GM21447 (cell line): ENCODE measurements at regions not wholly inside any gene's neighbourhood (a gene's known extent, or its start where the extent isn't known, plus 50 kb on each side); places are given as distances from the start of the nearest gene placed in this dataset.

Source experiments
- ATAC-seq: cut with Tn5 transposase; IDR thresholded peaks from one replicate; pipeline ENCODE4 v1.9.1; 2021; ENCODE audit not compliant: unreplicated experiment

DNA sequence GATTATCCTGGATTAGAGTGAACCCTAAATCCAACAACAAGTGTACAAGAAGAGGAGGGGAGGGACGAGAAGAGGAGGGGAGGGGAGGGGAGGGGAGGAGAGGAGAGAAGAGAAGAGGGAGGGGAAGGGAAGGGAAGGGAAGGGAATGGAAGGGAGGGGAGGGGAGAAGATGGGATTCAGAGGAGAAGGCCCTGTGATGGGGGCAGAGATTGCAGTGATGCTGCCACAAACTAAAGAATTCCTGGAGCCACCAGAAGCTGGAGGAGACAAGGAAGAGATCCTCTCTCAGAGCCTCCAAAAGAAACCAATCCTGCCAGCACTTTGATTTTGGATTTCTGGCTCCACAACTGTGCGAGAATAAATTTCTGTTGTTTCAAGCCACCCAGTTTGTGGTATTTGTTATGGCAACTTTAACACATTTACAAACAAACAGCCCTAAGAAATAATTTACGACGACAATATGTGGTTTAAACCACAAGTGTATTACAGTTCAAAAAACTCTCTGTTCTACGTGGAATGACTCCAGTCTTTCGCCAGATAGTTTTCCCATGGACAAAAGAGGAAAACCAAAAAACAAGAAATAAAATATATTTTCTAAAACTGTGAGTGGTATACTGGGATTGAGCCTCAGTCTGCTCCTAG, 235.4 kb downstream of the HDGFL1 start:
- no peak for ATAC-seq

DNA sequence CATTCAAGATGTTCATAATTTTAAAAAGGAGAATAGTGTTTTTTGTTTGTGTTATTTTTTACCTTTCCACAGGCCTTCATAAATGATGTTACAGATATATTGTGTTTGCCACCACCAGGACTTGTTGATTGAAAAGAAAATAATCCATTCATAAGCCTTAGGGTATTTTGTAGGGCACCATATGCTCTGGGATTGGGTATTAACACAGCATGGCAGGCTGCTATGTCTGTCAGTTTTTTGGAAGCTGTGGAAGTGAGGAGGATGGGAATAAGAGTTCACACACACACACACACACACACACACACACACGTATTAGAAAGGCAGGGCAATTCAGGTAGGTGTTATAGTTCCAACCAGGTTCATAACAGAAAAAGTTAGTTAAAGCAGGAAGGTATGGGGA, 237.9 kb downstream of the HDGFL1 start:
- ATAC-seq = no peak

GRCh38 chr6:22807818-22808217, 238.5 kb downstream of the HDGFL1 start:
- ATAC-seq = no peak

DNA sequence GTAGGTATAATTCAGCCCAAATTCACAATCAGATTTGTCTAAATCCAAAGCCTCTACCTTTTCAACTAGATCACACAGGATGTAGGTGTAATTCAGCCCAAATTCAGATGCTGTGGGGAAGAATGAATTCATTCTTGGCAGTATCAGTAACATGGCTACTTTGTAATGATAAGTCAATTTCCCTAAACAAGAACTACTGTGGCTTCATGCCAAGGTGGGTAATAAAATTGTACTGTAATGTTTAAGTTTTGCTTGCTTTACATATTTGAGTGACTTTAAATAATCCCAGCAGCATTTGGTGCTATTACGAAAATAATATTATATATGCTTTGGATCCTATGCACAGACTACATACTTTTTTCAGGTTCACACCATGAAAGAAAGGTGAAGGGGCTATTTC, 239.1 kb downstream of the HDGFL1 start:
- no peak for ATAC-seq

GRCh38 chr6:22809370-22809769, 240.0 kb downstream of the HDGFL1 start:
- ATAC-seq = no peak

- ATAC-seq = no peak
These were observed 249.8 kb downstream of the HDGFL1 start for GRCh38 chr6:22819209-22819608.

- ATAC-seq = no peak
These were observed 252.4 kb downstream of the HDGFL1 start for GRCh38 chr6:22821664-22822320.

DNA sequence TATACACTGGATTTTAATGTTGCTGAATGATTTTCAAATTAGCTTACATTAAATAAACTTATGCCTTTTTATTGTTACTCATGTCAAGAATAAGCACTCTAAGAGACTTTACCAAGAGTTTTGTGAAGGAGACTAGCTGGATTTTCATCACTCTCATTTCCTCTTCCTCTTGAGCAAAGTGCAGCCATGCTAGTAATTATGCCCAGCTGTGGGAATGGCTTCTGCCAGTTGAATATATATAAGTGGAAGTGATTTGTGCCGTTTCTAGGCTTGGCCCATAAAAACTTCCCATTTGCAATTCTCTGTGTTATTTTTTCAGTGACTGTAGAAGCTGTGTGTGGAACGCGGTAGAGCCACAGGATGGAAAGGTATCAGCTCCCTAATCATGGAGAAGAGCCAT, 255.8 kb downstream of the HDGFL1 start:
- ATAC-seq = no peak

- no peak for ATAC-seq
These were observed 257.6 kb downstream of the HDGFL1 start for GRCh38 chr6:22826961-22827360.

- no peak for ATAC-seq
These were observed 258.4 kb downstream of the HDGFL1 start for GRCh38 chr6:22827760-22828159.

DNA sequence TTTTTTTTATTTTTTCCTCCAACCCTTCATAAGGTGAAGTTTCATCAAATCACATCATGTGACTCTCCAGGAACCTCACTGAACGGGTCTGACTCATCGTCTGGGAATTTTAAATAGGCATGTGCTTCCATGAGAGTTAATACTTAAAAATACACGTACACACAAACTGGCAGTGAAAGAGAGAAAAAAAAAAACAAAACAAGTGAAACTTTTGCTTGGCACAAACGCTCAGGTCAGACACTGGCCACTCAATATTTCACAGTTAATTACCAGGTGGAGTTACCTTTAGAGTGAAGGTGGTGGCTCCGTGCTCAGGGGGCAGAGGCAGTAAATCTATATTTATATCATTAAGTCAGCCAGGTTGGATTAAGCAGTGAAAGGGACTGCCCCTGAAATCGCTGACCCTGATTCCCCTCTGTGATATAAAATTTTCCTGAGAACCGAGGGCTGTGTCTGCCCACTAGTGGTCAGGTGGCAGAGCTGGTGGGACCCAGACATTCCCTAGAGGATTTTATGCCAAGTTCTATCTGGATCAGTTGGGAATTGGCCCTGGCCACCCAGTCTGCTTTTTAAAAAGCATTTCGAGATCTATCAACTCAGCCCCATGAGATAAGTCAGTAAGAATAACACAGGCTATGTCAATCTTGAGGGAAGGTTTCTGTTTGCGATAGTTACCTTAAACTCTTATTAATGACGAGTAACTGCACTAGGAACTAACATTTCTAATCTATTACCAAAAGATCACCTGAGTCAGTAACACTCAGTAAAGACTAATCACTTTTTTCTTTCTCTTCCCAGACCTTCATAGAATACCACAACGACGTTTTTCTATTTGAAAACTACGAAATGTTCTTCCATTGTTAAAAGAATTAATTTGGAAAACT, 259.1 kb downstream of the HDGFL1 start:
- ATAC-seq = no peak

GRCh38 chr6:22829070-22829469, 259.7 kb downstream of the HDGFL1 start:
- no peak for ATAC-seq

GRCh38 chr6:22830463-22830862, 261.1 kb downstream of the HDGFL1 start:
- ATAC-seq = no peak

DNA sequence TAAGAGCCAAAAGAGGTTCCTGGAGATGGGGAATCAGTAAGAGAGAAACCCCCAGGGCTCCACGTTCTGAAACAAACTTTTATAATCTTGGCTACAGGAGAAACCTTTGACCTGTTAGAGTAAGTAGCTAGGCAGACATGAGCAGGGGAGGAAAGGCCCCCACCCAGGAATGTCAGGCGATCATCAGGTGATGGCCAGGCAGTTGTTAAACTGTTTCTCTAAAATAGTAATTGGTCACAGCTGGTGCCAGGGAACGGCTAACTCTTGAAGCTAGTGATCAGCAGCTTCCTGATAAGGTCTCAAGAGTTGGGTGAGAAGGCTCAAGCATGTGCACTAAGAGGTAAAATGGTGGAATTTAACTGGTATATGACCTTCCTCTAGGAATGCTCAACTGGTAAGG, 263.8 kb downstream of the HDGFL1 start:
- no peak for ATAC-seq

DNA sequence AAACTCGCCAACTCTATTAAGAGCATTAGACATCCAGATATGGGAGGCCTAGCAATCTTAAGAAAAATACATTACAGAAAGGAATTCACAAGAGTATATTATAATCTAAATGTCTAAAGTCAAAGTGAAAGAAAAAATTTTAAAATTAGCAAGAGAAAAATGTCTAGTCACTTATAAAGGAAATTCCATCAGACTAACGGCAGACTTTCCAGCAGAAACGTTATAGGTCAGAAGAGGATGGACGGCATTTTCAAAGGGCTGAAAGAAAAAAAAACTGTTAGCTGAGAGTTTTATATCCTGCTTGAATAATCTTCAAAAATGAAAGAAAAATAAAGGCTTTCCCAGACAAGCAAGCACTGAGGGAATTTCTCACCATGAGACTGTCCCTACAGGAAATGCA, 269.0 kb downstream of the HDGFL1 start:
- ATAC-seq = no peak

DNA sequence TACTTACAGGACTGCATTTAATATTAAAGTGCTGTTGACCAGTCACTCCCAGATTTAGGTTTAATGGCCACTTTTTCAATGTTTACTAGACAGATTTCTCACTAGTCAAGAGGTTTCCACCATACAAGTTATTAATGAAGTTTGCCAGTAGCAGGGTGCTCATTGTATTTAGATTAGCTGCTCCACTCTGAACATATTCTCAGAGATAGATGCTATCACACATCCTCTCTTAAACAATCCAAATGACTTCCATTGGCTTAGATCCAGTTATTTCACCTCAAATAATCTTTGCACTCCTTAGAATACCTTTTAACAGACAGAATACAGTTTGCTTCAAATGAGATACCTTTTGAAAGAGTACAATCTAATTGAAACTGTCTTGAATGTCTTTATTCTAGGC, 276.1 kb downstream of the HDGFL1 start:
- no peak for ATAC-seq

DNA sequence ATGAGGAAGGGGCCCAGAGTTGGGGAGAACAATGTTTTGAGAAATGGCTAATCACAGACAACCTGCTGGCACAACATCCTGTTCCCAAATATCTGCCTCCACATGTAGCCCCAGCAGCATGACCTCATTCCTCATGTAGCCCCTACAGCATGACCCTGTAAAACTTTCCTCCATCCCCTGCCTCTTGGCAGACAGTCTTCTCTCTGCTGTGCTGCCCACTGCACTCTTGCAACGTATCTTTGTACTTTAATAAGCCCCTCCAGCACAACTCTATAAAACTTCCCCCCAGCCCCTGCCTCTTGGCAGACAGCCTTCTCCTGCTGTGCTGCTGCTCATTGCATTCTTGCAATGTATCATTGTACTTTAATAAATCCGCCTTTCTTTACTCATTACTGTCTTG, 278.8 kb downstream of the HDGFL1 start:
- no peak for ATAC-seq

DNA sequence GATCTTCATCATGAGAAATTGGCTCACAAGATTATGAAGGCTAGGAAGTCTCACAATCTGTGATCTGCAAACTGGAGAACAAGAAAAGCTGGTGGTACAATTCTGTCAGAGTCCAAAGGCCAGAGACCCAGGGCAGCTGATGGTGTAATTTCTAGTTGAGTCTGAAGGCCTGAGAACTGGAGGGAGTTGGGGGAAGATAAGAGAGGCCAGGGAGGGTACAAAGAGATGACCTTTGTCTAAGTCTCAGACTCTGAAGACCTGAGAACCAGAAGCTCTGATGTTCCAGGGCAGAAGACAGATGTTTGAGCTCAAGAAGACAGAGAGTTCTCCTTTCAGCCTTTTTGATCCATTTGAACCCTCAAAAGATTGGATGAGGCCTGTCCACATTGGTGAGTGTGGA, 280.6 kb downstream of the HDGFL1 start:
- no peak for ATAC-seq

DNA sequence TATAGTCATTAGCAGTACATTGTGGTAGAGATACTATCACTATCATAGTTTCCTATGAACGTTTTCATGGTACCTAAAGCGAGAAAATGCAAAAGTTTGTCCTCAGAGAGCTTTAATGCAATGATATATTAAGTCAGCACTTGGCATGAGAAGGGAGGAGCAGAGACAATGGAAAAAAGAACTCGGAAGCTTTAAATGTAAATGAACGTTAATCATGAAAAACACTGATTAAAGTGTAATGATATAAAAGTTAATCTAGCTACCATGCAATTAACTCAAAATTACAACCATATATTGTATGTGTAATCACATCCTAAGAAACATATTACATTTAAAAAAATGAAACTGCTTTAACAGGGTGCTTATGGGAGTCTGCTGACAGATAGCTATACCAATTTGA, 282.7 kb downstream of the HDGFL1 start:
- ATAC-seq = no peak

DNA sequence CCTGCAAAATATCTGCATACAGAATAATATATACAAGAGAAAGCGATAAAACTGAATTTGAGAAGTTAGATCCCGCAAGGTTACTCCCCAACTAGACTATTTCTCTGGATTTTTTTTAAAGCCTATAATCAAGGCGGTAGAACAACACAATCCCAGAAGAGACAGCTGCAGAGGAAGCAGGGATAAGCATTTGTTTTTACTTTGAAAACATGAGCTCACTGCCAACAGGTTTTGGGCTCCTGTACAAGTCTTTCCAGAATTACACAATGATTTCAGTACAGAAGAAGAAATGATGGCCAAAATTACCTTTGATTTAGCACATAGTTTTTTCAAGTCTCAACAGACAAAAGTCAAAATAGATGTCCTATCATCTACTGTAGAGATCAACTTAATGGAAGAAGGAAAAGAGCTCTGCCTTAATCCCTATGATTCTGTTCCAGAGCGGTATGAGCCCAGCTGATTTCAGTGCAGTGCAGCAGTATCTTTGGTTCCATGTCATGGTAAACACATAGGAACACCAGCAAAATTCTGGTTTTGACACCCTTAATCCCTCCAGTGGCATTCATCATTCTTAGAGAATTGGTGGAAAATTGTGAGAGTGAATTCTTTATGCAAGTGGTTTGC, 304.3 kb downstream of the HDGFL1 start:
- ATAC-seq = no peak

GRCh38 chr6:22875845-22876244, 306.5 kb downstream of the HDGFL1 start:
- ATAC-seq = no peak

- no peak for ATAC-seq
These were observed 308.9 kb downstream of the HDGFL1 start for GRCh38 chr6:22878324-22878701.
